ACC112 (cell line): ENCODE measurements at regions not wholly inside any gene's neighbourhood (a gene's known extent, or its start where the extent isn't known, plus 50 kb on each side); places are given as distances from the start of the nearest gene placed in this dataset.

Experiments used
- H2AFZ ChIP-seq: fragments of 200-600 bp; sonication (generic); one replicate; pipeline ENCODE4 v1.6.0; 2017; ENCODE audit warnings: antibody characterized with exemption, low read length; ENCODE audit not compliant: unreplicated experiment
- H3K27ac ChIP-seq: fragments of 200-600 bp; sonication (generic); 2 replicates; pipeline ENCODE4 v1.5.1; 2014; ENCODE audit warnings: low read depth, mild to moderate bottlenecking, antibody characterized with exemption, low read length, moderate library complexity
- H3K27me3 ChIP-seq: fragments of 200-600 bp; sonication (generic); 2 replicates; pipeline ENCODE4 v1.6.1; 2014; ENCODE audit warnings: mild to moderate bottlenecking, antibody characterized with exemption, low read length, moderate library complexity, mixed read lengths; ENCODE audit not compliant: insufficient read depth
- H3K36me3 ChIP-seq: fragments of 200-600 bp; sonication (generic); 2 replicates; pipeline ENCODE4 v1.6.1; 2016; ENCODE audit warnings: mild to moderate bottlenecking, antibody characterized with exemption, low read length, moderate library complexity, mixed read lengths; ENCODE audit not compliant: insufficient read depth
- H3K4me1 ChIP-seq: fragments of 200-600 bp; sonication (generic); one replicate; pipeline ENCODE4 v1.6.1; 2016; ENCODE audit warnings: low read length, mixed read lengths; ENCODE audit not compliant: insufficient read depth, unreplicated experiment, control insufficient read depth
- H3K4me3 ChIP-seq: fragments of 200-600 bp; sonication (generic); 2 replicates; pipeline ENCODE4 v1.5.1; 2014; ENCODE audit warnings: mild to moderate bottlenecking, low read depth, low read length
- H3K79me2 ChIP-seq: fragments of 200-600 bp; sonication (generic); one replicate; pipeline ENCODE4 v1.6.0; 2016; ENCODE audit warnings: low read length; ENCODE audit not compliant: control insufficient read depth, unreplicated experiment, insufficient read depth

- Histone ChIP-seq H3K79me2 (no peaks in the 10 kb centered on the region), H3K27ac (no peak overlapping the region), H3K4me3 (no peak overlapping the region), H2AFZ (no peak overlapping the region), H3K4me1 (no peaks in the 10 kb centered on the region), H3K36me3 (no peaks in the 10 kb centered on the region), H3K27me3 (peaks cover 8% of the 10 kb centered on the region; the same call in 1 of the 2 replicates)
These were observed 130.6 kb upstream of the CACNA1E start for GRCh38 chr1:181352695-181353094.

- Histone ChIP-seq H2AFZ (no peak overlapping the region), H3K27me3 (peaks cover 8% of the 10 kb centered on the region; the same call in 1 of the 2 replicates), H3K4me1 (no peaks in the 10 kb centered on the region), H3K4me3 (no peak overlapping the region), H3K27ac (no peak overlapping the region), H3K36me3 (no peaks in the 10 kb centered on the region), H3K79me2 (no peaks in the 10 kb centered on the region)
These were observed 129.8 kb upstream of the CACNA1E start for GRCh38 chr1:181353526-181353925.

GRCh38 chr1:181354865-181355264, 128.5 kb upstream of the CACNA1E start:
- Histone ChIP-seq H3K27ac (no peak overlapping the region), H3K36me3 (no peaks in the 10 kb centered on the region), H3K4me1 (no peaks in the 10 kb centered on the region), H3K4me3 (no peak overlapping the region), H3K79me2 (no peaks in the 10 kb centered on the region), H3K27me3 (peaks cover 14% of the 10 kb centered on the region), H2AFZ (no peak overlapping the region)

GRCh38 chr1:181356505-181357340, 126.6 kb upstream of the CACNA1E start:
- no peaks in the 10 kb centered on the region for H3K4me1 ChIP-seq
- no peak overlapping the region for H3K27ac ChIP-seq
- H2AFZ ChIP-seq, result no peak overlapping the region
- H3K79me2 ChIP-seq, result no peaks in the 10 kb centered on the region
- H3K36me3 ChIP-seq, result no peaks in the 10 kb centered on the region
- H3K27me3 ChIP-seq, result peaks cover 18% of the 10 kb centered on the region
- H3K4me3 ChIP-seq, result no peak overlapping the region

GRCh38 chr1:181359012-181359411, 124.3 kb upstream of the CACNA1E start:
- H3K36me3 ChIP-seq, result no peaks in the 10 kb centered on the region
- peaks cover 18% of the 10 kb centered on the region for H3K27me3 ChIP-seq
- H3K79me2 ChIP-seq, result no peaks in the 10 kb centered on the region
- no peak overlapping the region for H2AFZ ChIP-seq
- no peak overlapping the region for H3K27ac ChIP-seq
- H3K4me3 ChIP-seq, result no peak overlapping the region
- no peaks in the 10 kb centered on the region for H3K4me1 ChIP-seq

- Histone ChIP-seq H3K4me3 (no peak overlapping the region), H3K27ac (no peak overlapping the region), H3K36me3 (no peaks in the 10 kb centered on the region), H3K4me1 (no peaks in the 10 kb centered on the region), H3K27me3 (peaks cover 5% of the 10 kb centered on the region; the same call in 1 of the 2 replicates), H2AFZ (no peak overlapping the region), H3K79me2 (no peaks in the 10 kb centered on the region)
These were observed 118.5 kb upstream of the CACNA1E start for GRCh38 chr1:181364801-181365200.

GRCh38 chr1:181366910-181367309, 116.4 kb upstream of the CACNA1E start:
- Histone ChIP-seq H2AFZ (no peak overlapping the region), H3K36me3 (no peaks in the 10 kb centered on the region), H3K79me2 (no peaks in the 10 kb centered on the region), H3K27ac (no peak overlapping the region), H3K27me3 (no peaks in the 10 kb centered on the region), H3K4me1 (no peaks in the 10 kb centered on the region), H3K4me3 (no peak overlapping the region)

GRCh38 chr1:181369416-181369815, 113.9 kb upstream of the CACNA1E start:
- H3K27me3 ChIP-seq, result no peaks in the 10 kb centered on the region
- no peaks in the 10 kb centered on the region for H3K79me2 ChIP-seq
- no peak overlapping the region for H3K27ac ChIP-seq
- no peaks in the 10 kb centered on the region for H3K36me3 ChIP-seq
- H3K4me1 ChIP-seq, result no peaks in the 10 kb centered on the region
- no peak overlapping the region for H2AFZ ChIP-seq
- no peak overlapping the region for H3K4me3 ChIP-seq

- Histone ChIP-seq H2AFZ (no peak overlapping the region), H3K27me3 (no peaks in the 10 kb centered on the region), H3K79me2 (no peaks in the 10 kb centered on the region)
These were observed 99.6 kb upstream of the CACNA1E start for GRCh38 chr1:181383695-181384094.

GRCh38 chr1:181386340-181386739, 97.0 kb upstream of the CACNA1E start:
- H2AFZ ChIP-seq, result no peak overlapping the region
- H3K4me1 ChIP-seq, result no peaks in the 10 kb centered on the region
- H3K27me3 ChIP-seq, result no peaks in the 10 kb centered on the region
- H3K36me3 ChIP-seq, result no peaks in the 10 kb centered on the region
- H3K27ac ChIP-seq, result no peak overlapping the region
- no peak overlapping the region for H3K4me3 ChIP-seq
- no peaks in the 10 kb centered on the region for H3K79me2 ChIP-seq

More at GRCh38 chr1:181383695-181384094, 99.6 kb upstream of the CACNA1E start:
- no peaks in the 10 kb centered on the region for H3K4me1 ChIP-seq
- no peaks in the 10 kb centered on the region for H3K36me3 ChIP-seq
- H3K27ac ChIP-seq, result no peak overlapping the region
- no peak overlapping the region for H3K4me3 ChIP-seq

- Histone ChIP-seq H3K27ac (no peak overlapping the region), H3K4me1 (no peaks in the 10 kb centered on the region), H2AFZ (no peak overlapping the region), H3K27me3 (no peaks in the 10 kb centered on the region), H3K79me2 (no peaks in the 10 kb centered on the region), H3K4me3 (no peak overlapping the region), H3K36me3 (no peaks in the 10 kb centered on the region)
These were observed 96.4 kb upstream of the CACNA1E start for GRCh38 chr1:181386951-181387350.
